ENCODE measurements at regions not wholly inside any gene's neighbourhood (a gene's known extent, or its start where the extent isn't known, plus 50 kb on each side); places are given as distances from the start of the nearest gene placed in this dataset.

GRCh38 chr5:105840800-105841199, 1829.9 kb downstream of the EFNA5 start (continued):
- TF ChIP-seq POLR2AphosphoS5 (IDR thresholded peaks at IDR 0.05; ENCODE audit: low read depth, low read length) (no peak), EZH2 (IDR thresholded peaks at IDR 0.05) (no peak), SP1 (IDR thresholded peaks at IDR 0.05; ENCODE audit: low read depth) (no peak), POLR2A (IDR thresholded peaks at IDR 0.05; ENCODE audit: borderline replicate concordance, extremely low read depth, insufficient read depth, insufficient read length) (no peak)

GRCh38 chr5:105836887-105837286, 1833.8 kb downstream of the EFNA5 start:
- Histone ChIP-seq H2AFZ (ENCODE audit: low read depth, low read length, poor library complexity, severe bottlenecking) (no peak overlapping the region), H3K27me3 (ENCODE audit: insufficient read depth, low read length) (no peaks in the 10 kb centered on the region), H3K4me1 (ENCODE audit: control insufficient read depth in 1 of 2, insufficient read depth in 2 of 2, low read length in 2 of 2) (no peaks in the 10 kb centered on the region), H3K9me3 (ENCODE audit: control insufficient read depth in 1 of 2, insufficient read depth in 1 of 2, low read depth in 1 of 2, low read length in 2 of 2) (no peaks in the 10 kb centered on the region), H3K79me2 (ENCODE audit: insufficient read depth, low read length) (no peaks in the 10 kb centered on the region), H4K20me1 (ENCODE audit: insufficient read depth) (no peaks in the 10 kb centered on the region), H3K9me2 (ENCODE audit: insufficient read depth) (no peaks in the 10 kb centered on the region), H3K4me2 (ENCODE audit: low read length) (no peak overlapping the region), H3K9ac (ENCODE audit: low read length) (no peak overlapping the region), H3K36me3 (ENCODE audit: control insufficient read depth in 1 of 2, insufficient read depth in 2 of 2, low read length in 2 of 2) (no peaks in the 10 kb centered on the region), H3K27ac (ENCODE audit: low read depth, low read length) (no peak overlapping the region), H3K4me3 (replicated peaks in 1 of 2; ENCODE audit: low read depth in 1 of 2, low read length in 2 of 2) (no peak overlapping the region)
- ChIA-PET POLR2A (no interaction called here), RAD21 (ENCODE audit: low non-redundant PET in 1 of 2, low total read pairs in 2 of 2, uncharacterized antibody in 2 of 2, unreplicated experiment in 2 of 2) (no interaction called here), CTCF (no interaction called here)
- TF ChIP-seq JUND (IDR thresholded peaks at IDR 0.05) = no peak
- TF ChIP-seq MAX (IDR thresholded peaks at IDR 0.05) = no peak
- no peak for TF ChIP-seq CEBPB (IDR thresholded peaks at IDR 0.05; ENCODE audit: low read depth)
- TF ChIP-seq REST (IDR thresholded peaks at IDR 0.05; ENCODE audit: low read depth) = no peak
- TF ChIP-seq ZBTB33 (IDR thresholded peaks at IDR 0.05; ENCODE audit: extremely low read depth, insufficient replicate concordance, low read length) = no peak
- DNase-seq (ENCODE audit: low read depth, low spot score) (no peak), ATAC-seq (no peak)
- BruUV-seq (replicated peaks) = no TSS peak
- intact Hi-C loops (cut with micrococcal nuclease) = no loop called here

Data from HCT116 (cell line).